ENCODE measurements at regions not wholly inside any gene's neighbourhood (a gene's known extent, or its start where the extent isn't known, plus 50 kb on each side); places are given as distances from the start of the nearest gene placed in this dataset.
"Not testable (repeated sequence)": the region's sequence is repeated elsewhere in the genome, so short reads cannot be mapped to it uniquely, and the experiment has no call there.

- not testable (repeated sequence) for H3K4me1 Mint-ChIP-seq
Measured at GRCh38 chr2:89205153-89205552, 513.7 kb downstream of the RPIA start.

DNA sequence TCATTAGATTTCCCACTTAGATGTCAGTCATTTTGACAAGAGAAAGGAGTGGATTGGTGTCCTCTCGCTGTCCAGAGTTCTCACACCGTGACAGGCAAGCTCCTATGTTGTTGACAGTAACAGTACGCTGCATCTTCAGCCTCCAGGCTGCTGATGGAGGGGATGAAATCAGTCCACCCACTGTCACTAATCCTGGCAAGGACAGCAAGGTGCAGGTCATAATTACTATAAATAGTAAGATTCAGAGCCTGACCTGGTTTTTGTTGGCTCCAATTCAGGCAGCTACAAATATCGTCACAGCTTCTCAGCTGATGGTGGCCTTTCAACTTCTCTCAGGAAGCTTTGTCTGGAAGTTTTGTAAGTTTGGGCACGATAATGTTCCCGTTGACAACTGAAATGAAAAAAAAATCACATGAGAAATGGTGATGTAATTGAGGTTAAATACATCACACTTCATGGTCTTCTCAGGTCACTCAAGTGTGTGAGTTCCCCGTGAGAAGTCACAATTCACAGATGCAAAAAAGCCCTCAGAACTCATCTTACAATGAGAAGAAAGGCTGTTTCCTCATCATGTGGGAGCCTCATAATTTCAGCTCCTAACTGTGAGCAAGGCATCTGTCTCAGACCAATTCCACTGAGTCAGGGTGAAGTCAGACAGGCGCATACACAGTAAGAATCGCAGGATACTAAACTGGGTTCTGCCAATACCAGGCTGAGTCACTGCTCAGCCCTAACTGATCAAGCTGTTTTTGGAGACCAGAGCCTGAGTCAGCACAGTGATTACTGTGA, 516.9 kb downstream of the RPIA start:
- H3K4me3 Mint-ChIP-seq; H3K4me1 ChIP-seq (ENCODE audit: insufficient read depth, low read length); H3K27ac Mint-ChIP-seq; H3K27me3 ChIP-seq (ENCODE audit: insufficient read depth, low read length, poor library complexity, severe bottlenecking); H3K4me3 ChIP-seq (ENCODE audit: low read length); H3K9me3 ChIP-seq (ENCODE audit: low read length); H3K9me3 Mint-ChIP-seq; POLR2A ChIA-PET; CTCF ChIA-PET; H3K27me3 Mint-ChIP-seq; H3K36me3 ChIP-seq (ENCODE audit: insufficient read depth, low read length); H3K4me1 Mint-ChIP-seq; H3K27ac ChIP-seq (ENCODE audit: low read depth, low read length); H3K36me3 Mint-ChIP-seq; DNase-seq: not testable (repeated sequence)

More at GRCh38 chr2:89205153-89205552, 513.7 kb downstream of the RPIA start:
- H3K4me1 ChIP-seq (ENCODE audit: insufficient read depth, low read length); H3K27ac Mint-ChIP-seq; H3K27me3 Mint-ChIP-seq; DNase-seq; H3K9me3 Mint-ChIP-seq; H3K27ac ChIP-seq (ENCODE audit: low read depth, low read length); H3K4me3 ChIP-seq (ENCODE audit: low read length); CTCF ChIA-PET; H3K4me3 Mint-ChIP-seq; H3K36me3 Mint-ChIP-seq; H3K36me3 ChIP-seq (ENCODE audit: insufficient read depth, low read length); H3K9me3 ChIP-seq (ENCODE audit: low read length); H3K27me3 ChIP-seq (ENCODE audit: insufficient read depth, low read length, poor library complexity, severe bottlenecking); POLR2A ChIA-PET: not testable (repeated sequence)

- not testable (repeated sequence) for H3K4me1 Mint-ChIP-seq, DNase-seq, H3K27ac Mint-ChIP-seq
Measured at GRCh38 chr2:89213151-89213550, 521.7 kb downstream of the RPIA start.

GRCh38 chr2:89213811-89214210, 522.3 kb downstream of the RPIA start:
- H3K4me3 Mint-ChIP-seq; H3K27me3 ChIP-seq (ENCODE audit: insufficient read depth, low read length, poor library complexity, severe bottlenecking); H3K27ac ChIP-seq (ENCODE audit: low read depth, low read length); H3K4me1 ChIP-seq (ENCODE audit: insufficient read depth, low read length); DNase-seq; POLR2A ChIA-PET; H3K36me3 ChIP-seq (ENCODE audit: insufficient read depth, low read length); H3K4me1 Mint-ChIP-seq; H3K36me3 Mint-ChIP-seq; H3K9me3 ChIP-seq (ENCODE audit: low read length); H3K27ac Mint-ChIP-seq; H3K9me3 Mint-ChIP-seq; H3K4me3 ChIP-seq (ENCODE audit: low read length); CTCF ChIA-PET: not testable (repeated sequence)
- peaks cover 7 to 10% of the 10 kb centered on the region in 2 donors for H3K27me3 Mint-ChIP-seq

More at GRCh38 chr2:89213151-89213550, 521.7 kb downstream of the RPIA start:
- POLR2A ChIA-PET; H3K9me3 ChIP-seq (ENCODE audit: low read length); H3K4me3 ChIP-seq (ENCODE audit: low read length); H3K4me3 Mint-ChIP-seq; H3K27me3 ChIP-seq (ENCODE audit: insufficient read depth, low read length, poor library complexity, severe bottlenecking); H3K9me3 Mint-ChIP-seq; H3K4me1 ChIP-seq (ENCODE audit: insufficient read depth, low read length); H3K36me3 Mint-ChIP-seq; H3K36me3 ChIP-seq (ENCODE audit: insufficient read depth, low read length); CTCF ChIA-PET; H3K27ac ChIP-seq (ENCODE audit: low read depth, low read length): not testable (repeated sequence)
- H3K27me3 Mint-ChIP-seq, result peaks cover 7 to 10% of the 10 kb centered on the region in 2 donors

GRCh38 chr2:89221474-89221873, 530.0 kb downstream of the RPIA start:
- H3K4me1 Mint-ChIP-seq; H3K4me3 Mint-ChIP-seq; H3K36me3 ChIP-seq (ENCODE audit: insufficient read depth, low read length); H3K27ac Mint-ChIP-seq; H3K27ac ChIP-seq (ENCODE audit: low read depth, low read length); H3K36me3 Mint-ChIP-seq; POLR2A ChIA-PET; H3K9me3 Mint-ChIP-seq; DNase-seq; H3K27me3 Mint-ChIP-seq; H3K4me1 ChIP-seq (ENCODE audit: insufficient read depth, low read length); H3K27me3 ChIP-seq (ENCODE audit: insufficient read depth, low read length, poor library complexity, severe bottlenecking); CTCF ChIA-PET; H3K4me3 ChIP-seq (ENCODE audit: low read length); H3K9me3 ChIP-seq (ENCODE audit: low read length): not testable (repeated sequence)

- H3K27ac ChIP-seq (ENCODE audit: low read depth, low read length); H3K27me3 Mint-ChIP-seq; CTCF ChIA-PET; H3K9me3 ChIP-seq (ENCODE audit: low read length); H3K4me3 Mint-ChIP-seq; H3K27me3 ChIP-seq (ENCODE audit: insufficient read depth, low read length, poor library complexity, severe bottlenecking); POLR2A ChIA-PET; H3K27ac Mint-ChIP-seq; H3K4me1 Mint-ChIP-seq; H3K36me3 Mint-ChIP-seq; H3K4me3 ChIP-seq (ENCODE audit: low read length); H3K36me3 ChIP-seq (ENCODE audit: insufficient read depth, low read length); H3K9me3 Mint-ChIP-seq; DNase-seq; H3K4me1 ChIP-seq (ENCODE audit: insufficient read depth, low read length): not testable (repeated sequence)
Measured at GRCh38 chr2:89222063-89222732, 530.7 kb downstream of the RPIA start.

DNA sequence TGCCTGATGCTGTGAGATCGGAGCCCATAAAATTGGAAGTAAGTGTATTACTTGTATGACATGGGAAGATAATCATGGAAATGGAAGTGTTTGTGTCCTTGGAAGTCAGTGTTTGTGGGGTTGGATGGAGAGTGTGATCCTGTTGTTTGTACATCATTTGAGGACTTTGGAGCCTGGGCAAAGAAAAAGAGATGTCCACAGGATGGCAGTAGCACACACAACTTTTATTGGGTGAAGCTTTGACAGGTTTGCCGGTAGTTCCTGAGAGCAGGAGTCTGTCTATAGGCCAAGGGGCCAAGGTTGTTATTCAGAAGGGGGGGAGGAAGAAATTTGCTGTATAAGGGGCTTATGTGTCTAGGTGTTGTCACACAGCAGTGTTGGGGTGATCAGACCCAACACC, 533.3 kb downstream of the RPIA start:
- H3K4me3 ChIP-seq (ENCODE audit: low read length); H3K27ac Mint-ChIP-seq; H3K4me3 Mint-ChIP-seq; H3K27me3 ChIP-seq (ENCODE audit: insufficient read depth, low read length, poor library complexity, severe bottlenecking); H3K27me3 Mint-ChIP-seq; CTCF ChIA-PET; DNase-seq; H3K4me1 ChIP-seq (ENCODE audit: insufficient read depth, low read length); H3K36me3 ChIP-seq (ENCODE audit: insufficient read depth, low read length); H3K9me3 ChIP-seq (ENCODE audit: low read length); H3K27ac ChIP-seq (ENCODE audit: low read depth, low read length); H3K36me3 Mint-ChIP-seq; H3K9me3 Mint-ChIP-seq; H3K4me1 Mint-ChIP-seq; POLR2A ChIA-PET: not testable (repeated sequence)

- H3K27ac ChIP-seq (ENCODE audit: low read depth, low read length); H3K36me3 ChIP-seq (ENCODE audit: insufficient read depth, low read length); H3K27me3 ChIP-seq (ENCODE audit: insufficient read depth, low read length, poor library complexity, severe bottlenecking); CTCF ChIA-PET; POLR2A ChIA-PET; H3K4me3 ChIP-seq (ENCODE audit: low read length); H3K4me1 Mint-ChIP-seq; H3K9me3 Mint-ChIP-seq; DNase-seq; H3K9me3 ChIP-seq (ENCODE audit: low read length); H3K27ac Mint-ChIP-seq; H3K4me3 Mint-ChIP-seq; H3K4me1 ChIP-seq (ENCODE audit: insufficient read depth, low read length); H3K27me3 Mint-ChIP-seq; H3K36me3 Mint-ChIP-seq: not testable (repeated sequence)
Measured at GRCh38 chr2:89229979-89230378, 538.5 kb downstream of the RPIA start.

DNA sequence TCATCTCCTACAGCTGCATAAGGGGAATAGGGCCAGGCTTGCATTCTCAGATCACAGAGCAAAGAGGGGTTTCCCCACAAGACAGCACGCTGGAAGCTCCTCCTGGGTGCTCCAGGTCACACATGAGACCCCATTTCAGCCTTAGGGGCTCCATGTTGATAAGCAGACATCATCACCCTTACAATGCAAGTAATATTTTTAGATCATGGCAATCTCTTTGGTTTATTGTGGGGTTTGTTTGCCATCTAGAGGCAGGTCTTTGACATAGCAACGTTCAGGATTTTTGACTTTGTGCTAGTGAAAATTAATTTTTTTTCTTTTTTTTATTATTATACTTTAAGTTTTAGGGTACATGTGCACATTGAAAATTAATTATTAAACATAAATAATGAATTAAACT, 539.8 kb downstream of the RPIA start:
- H3K4me1 ChIP-seq (ENCODE audit: insufficient read depth, low read length); H3K4me1 Mint-ChIP-seq; H3K4me3 ChIP-seq (ENCODE audit: low read length); DNase-seq; H3K36me3 Mint-ChIP-seq; H3K9me3 ChIP-seq (ENCODE audit: low read length); H3K9me3 Mint-ChIP-seq; POLR2A ChIA-PET; CTCF ChIA-PET; H3K36me3 ChIP-seq (ENCODE audit: insufficient read depth, low read length); H3K27me3 Mint-ChIP-seq; H3K27me3 ChIP-seq (ENCODE audit: insufficient read depth, low read length, poor library complexity, severe bottlenecking); H3K27ac Mint-ChIP-seq; H3K4me3 Mint-ChIP-seq; H3K27ac ChIP-seq (ENCODE audit: low read depth, low read length): not testable (repeated sequence)
